ENCODE measurements at regions not wholly inside any gene's neighbourhood (a gene's known extent, or its start where the extent isn't known, plus 50 kb on each side); places are given as distances from the start of the nearest gene placed in this dataset.
A peak's percentile ranks its signal among the peaks of the same experiment; 100 is the strongest.

GRCh38 chr14:89025561-89026236 is 201.2 kb downstream of the TTC8 start:
- no peak overlapping the region for H3K4me3 ChIP-seq (replicated peaks; ENCODE audit: low read depth, low read length)
- DNase-seq (ENCODE audit: low read depth) = peak; percentile 38
- TF ChIP-seq, protein P1, sequence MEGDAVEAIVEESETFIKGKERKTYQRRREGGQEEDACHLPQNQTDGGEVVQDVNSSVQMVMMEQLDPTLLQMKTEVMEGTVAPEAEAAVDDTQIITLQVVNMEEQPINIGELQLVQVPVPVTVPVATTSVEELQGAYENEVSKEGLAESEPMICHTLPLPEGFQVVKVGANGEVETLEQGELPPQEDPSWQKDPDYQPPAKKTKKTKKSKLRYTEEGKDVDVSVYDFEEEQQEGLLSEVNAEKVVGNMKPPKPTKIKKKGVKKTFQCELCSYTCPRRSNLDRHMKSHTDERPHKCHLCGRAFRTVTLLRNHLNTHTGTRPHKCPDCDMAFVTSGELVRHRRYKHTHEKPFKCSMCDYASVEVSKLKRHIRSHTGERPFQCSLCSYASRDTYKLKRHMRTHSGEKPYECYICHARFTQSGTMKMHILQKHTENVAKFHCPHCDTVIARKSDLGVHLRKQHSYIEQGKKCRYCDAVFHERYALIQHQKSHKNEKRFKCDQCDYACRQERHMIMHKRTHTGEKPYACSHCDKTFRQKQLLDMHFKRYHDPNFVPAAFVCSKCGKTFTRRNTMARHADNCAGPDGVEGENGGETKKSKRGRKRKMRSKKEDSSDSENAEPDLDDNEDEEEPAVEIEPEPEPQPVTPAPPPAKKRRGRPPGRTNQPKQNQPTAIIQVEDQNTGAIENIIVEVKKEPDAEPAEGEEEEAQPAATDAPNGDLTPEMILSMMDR (IDR thresholded peaks at IDR 0.05; ENCODE audit: low read length, missing control alignments) = no peak

GRCh38 chr14:89027097-89027740 is 202.8 kb downstream of the TTC8 start:
- H3K4me3 ChIP-seq (replicated peaks; ENCODE audit: low read depth, low read length) = peak overlapping the region; percentile 61
- DNase-seq (ENCODE audit: low read depth) = peak; percentile 47
- TF ChIP-seq, protein P1 (IDR thresholded peaks at IDR 0.05; ENCODE audit: low read length, missing control alignments) = peak; percentile 18

- no peak overlapping the region for H3K4me3 ChIP-seq (replicated peaks; ENCODE audit: low read depth, low read length)
- TF ChIP-seq, protein P1 (IDR thresholded peaks at IDR 0.05; ENCODE audit: low read length, missing control alignments) = no peak
- DNase-seq (ENCODE audit: low read depth) = no peak
Observed at GRCh38 chr14:89028462-89029134, 204.1 kb downstream of the TTC8 start.

DNA sequence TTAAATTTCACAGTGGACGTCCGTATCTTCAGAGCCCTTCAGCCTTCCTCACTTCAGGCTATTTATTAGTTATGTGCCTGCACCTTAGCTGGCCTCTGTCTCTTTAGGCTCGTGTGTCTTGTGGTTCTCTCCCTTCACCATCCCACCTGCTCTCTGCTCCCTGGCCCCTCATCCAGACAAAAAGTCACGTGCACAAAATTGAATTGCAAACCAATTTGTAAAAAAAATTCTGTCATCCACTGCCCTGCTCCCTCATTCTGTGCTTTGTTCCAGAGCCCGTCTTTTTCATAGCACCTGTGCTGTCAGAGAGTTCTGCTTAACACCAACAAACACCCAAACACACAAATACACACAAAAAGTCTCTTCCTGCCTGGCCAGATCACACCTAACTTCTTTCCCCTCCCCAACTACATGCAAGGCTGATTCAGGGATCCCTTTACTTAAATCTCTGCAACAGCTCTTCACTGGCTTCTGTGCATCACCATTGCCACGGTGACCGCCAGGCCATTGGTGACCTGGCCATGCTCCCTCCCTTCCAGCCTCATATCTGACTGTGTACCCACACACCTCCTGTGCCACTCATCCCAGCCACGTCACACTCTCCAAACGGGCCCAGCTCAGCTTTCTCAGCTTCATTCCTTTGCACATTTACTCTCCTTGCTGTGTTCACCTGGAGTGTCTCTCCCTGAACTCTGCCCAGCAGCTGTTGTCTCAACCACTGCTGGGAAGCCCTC is 205.7 kb downstream of the TTC8 start:
- H3K4me3 ChIP-seq (replicated peaks; ENCODE audit: low read depth, low read length) = no peak overlapping the region
- no peak for DNase-seq (ENCODE audit: low read depth)
- TF ChIP-seq, protein P1 (IDR thresholded peaks at IDR 0.05; ENCODE audit: low read length, missing control alignments) = no peak

GRCh38 chr14:89030921-89031320 is 206.5 kb downstream of the TTC8 start:
- TF ChIP-seq, protein P1 (IDR thresholded peaks at IDR 0.05; ENCODE audit: low read length, missing control alignments) = no peak
- H3K4me3 ChIP-seq (replicated peaks; ENCODE audit: low read depth, low read length) = no peak overlapping the region
- no peak for DNase-seq (ENCODE audit: low read depth)

GRCh38 chr14:89032086-89032649 is 207.7 kb downstream of the TTC8 start:
- no peak for DNase-seq (ENCODE audit: low read depth)
- TF ChIP-seq, protein P1 (IDR thresholded peaks at IDR 0.05; ENCODE audit: low read length, missing control alignments) = no peak
- H3K4me3 ChIP-seq (replicated peaks; ENCODE audit: low read depth, low read length) = no peak overlapping the region

Measured in fibroblast of pulmonary artery (primary cell).